OCI-LY1 (cell line): ENCODE measurements at regions not wholly inside any gene's neighbourhood (a gene's known extent, or its start where the extent isn't known, plus 50 kb on each side); places are given as distances from the start of the nearest gene placed in this dataset.

Experiments
- H2AFZ ChIP-seq: fragments of 200-600 bp; sonication (generic), shearing (Covaris generic); 2 replicates; pipeline ENCODE4 v1.6.0; 2014; ENCODE audit warnings: antibody characterized with exemption, mild to moderate bottlenecking, low read length
- H3F3A ChIP-seq: fragments of 200-600 bp; sonication (generic), shearing (Covaris generic); 2 replicates; pipeline ENCODE4 v1.6.0; 2014; ENCODE audit warnings: mild to moderate bottlenecking, antibody characterized with exemption, low read length, moderate library complexity; ENCODE audit not compliant: insufficient read depth
- H3K27ac ChIP-seq: fragments of 200-600 bp; sonication (generic); 2 replicates; pipeline ENCODE4 v1.5.1; 2014; ENCODE audit warnings: low read length, mixed run types, mild to moderate bottlenecking, low read depth; ENCODE audit not compliant: poor library complexity, severe bottlenecking
- H3K27me3 ChIP-seq: fragments of 200-600 bp; sonication (generic); 2 replicates; pipeline ENCODE4 v1.6.0; 2014; ENCODE audit warnings: antibody characterized with exemption, mild to moderate bottlenecking, low read length, moderate library complexity; ENCODE audit not compliant: insufficient read depth
- H3K36me3 ChIP-seq: fragments of 200-600 bp; sonication (generic); 2 replicates; pipeline ENCODE4 v1.6.1; 2014; ENCODE audit warnings: mild to moderate bottlenecking, antibody characterized with exemption, low read length, moderate library complexity, mixed read lengths; ENCODE audit not compliant: insufficient read depth
- H3K4me1 ChIP-seq: fragments of 200-600 bp; sonication (generic); 2 replicates; pipeline ENCODE4 v1.5.1; 2014; ENCODE audit warnings: mild to moderate bottlenecking, low read length, moderate library complexity; ENCODE audit not compliant: insufficient read depth, severe bottlenecking
- H3K4me2 ChIP-seq: fragments of 200-600 bp; sonication (generic), shearing (Covaris generic); 2 replicates; pipeline ENCODE4 v1.6.1; 2014; ENCODE audit warnings: low read length
- H3K4me3 ChIP-seq: fragments of 200-600 bp; sonication (generic); 2 replicates; pipeline ENCODE4 v1.5.1; 2014; ENCODE audit warnings: low read length, low read depth, mild to moderate bottlenecking, mixed read lengths; ENCODE audit not compliant: poor library complexity, severe bottlenecking
- H3K79me2 ChIP-seq: fragments of 200-600 bp; shearing (Covaris generic); 2 replicates; pipeline ENCODE4 v1.6.1; 2016; ENCODE audit warnings: mixed run types, low read length, mixed read lengths; ENCODE audit not compliant: insufficient read depth
- H3K9ac ChIP-seq: fragments of 200-600 bp; sonication (generic), shearing (Covaris generic); 2 replicates; pipeline ENCODE4 v1.6.1; 2014; ENCODE audit warnings: mild to moderate bottlenecking, low read length, mixed read lengths
- H3K9me2 ChIP-seq: fragments of 200-600 bp; sonication (generic), shearing (Covaris generic); 2 replicates; pipeline ENCODE4 v1.6.1; 2014; ENCODE audit warnings: low read depth, mild to moderate bottlenecking, low read length, mixed read lengths
- H3K9me3 ChIP-seq: fragments of 200-600 bp; shearing (Covaris generic); 2 replicates; pipeline ENCODE4 v1.6.1; 2014; ENCODE audit warnings: low read length, mixed read lengths
- H4K20me1 ChIP-seq: fragments of 200-600 bp; sonication (generic), shearing (Covaris generic); 2 replicates; pipeline ENCODE4 v1.6.0; 2016; ENCODE audit warnings: mild to moderate bottlenecking, low read length; ENCODE audit not compliant: insufficient read depth
- EZH2 ChIP-seq: fragments of 200-600 bp; sonication (generic), shearing (Covaris generic); IDR thresholded peaks from 2 replicates; pipeline ENCODE4 v1.8.0; 2017; ENCODE audit warnings: borderline replicate concordance, mixed run types, mild to moderate bottlenecking, antibody characterized with exemption, low read length, moderate library complexity, mixed read lengths
- TF ChIP-seq, protein P1 (sequence below): fragments of 200-600 bp; sonication (generic), shearing (Covaris generic); IDR thresholded peaks from 2 replicates; pipeline ENCODE4 v1.5.1; 2017; ENCODE audit warnings: mild to moderate bottlenecking, antibody characterized with exemption, low read length, moderate library complexity, mixed read lengths

- H3K9me2 ChIP-seq = no peaks in the 10 kb centered on the region
These were observed 103.2 kb downstream of the RIN2 start for GRCh38 chr20:19861147-19861759.

DNA sequence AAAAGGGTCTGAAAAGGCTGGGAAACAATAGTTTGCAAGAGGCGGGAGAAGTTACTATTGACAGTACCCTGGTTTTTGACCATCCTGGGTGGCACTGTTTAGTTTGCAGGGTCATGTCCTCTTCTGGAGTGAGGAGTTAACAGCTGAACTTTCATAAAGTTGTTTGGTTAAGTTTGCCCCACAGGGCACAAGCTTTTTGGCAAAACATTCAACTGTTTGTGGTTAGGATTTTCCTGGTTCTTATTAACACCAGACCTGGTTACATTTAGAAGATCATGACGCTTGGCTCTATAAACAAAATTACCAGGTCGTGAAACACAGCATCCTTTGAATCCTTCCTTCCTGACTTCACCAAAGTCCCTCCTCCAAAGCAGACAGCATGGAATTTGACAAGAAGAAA is 106.1 kb downstream of the RIN2 start:
- Histone ChIP-seq H3K9me2 (no peaks in the 10 kb centered on the region), H3K36me3 (no peaks in the 10 kb centered on the region), H3K4me1 (no peaks in the 10 kb centered on the region), H3K79me2 (no peaks in the 10 kb centered on the region), H3K9ac (no peak overlapping the region), H3F3A (no peaks in the 10 kb centered on the region), H3K4me2 (no peak overlapping the region), H2AFZ (no peak overlapping the region), H3K4me3 (no peak overlapping the region), H3K27ac (no peak overlapping the region), H4K20me1 (no peaks in the 10 kb centered on the region), H3K27me3 (0 out of 2 replicates have a peak, but pooled peaks cover 3% of the 10 kb centered on the region), H3K9me3 (no peaks in the 10 kb centered on the region)
- TF ChIP-seq, protein P1, sequence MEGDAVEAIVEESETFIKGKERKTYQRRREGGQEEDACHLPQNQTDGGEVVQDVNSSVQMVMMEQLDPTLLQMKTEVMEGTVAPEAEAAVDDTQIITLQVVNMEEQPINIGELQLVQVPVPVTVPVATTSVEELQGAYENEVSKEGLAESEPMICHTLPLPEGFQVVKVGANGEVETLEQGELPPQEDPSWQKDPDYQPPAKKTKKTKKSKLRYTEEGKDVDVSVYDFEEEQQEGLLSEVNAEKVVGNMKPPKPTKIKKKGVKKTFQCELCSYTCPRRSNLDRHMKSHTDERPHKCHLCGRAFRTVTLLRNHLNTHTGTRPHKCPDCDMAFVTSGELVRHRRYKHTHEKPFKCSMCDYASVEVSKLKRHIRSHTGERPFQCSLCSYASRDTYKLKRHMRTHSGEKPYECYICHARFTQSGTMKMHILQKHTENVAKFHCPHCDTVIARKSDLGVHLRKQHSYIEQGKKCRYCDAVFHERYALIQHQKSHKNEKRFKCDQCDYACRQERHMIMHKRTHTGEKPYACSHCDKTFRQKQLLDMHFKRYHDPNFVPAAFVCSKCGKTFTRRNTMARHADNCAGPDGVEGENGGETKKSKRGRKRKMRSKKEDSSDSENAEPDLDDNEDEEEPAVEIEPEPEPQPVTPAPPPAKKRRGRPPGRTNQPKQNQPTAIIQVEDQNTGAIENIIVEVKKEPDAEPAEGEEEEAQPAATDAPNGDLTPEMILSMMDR = no peak
- TF ChIP-seq EZH2 = no peak

More at GRCh38 chr20:19861147-19861759, 103.2 kb downstream of the RIN2 start:
- Histone ChIP-seq H3K36me3 (no peaks in the 10 kb centered on the region), H3K4me3 (no peak overlapping the region), H3F3A (no peaks in the 10 kb centered on the region), H2AFZ (no peak overlapping the region), H3K9me3 (no peaks in the 10 kb centered on the region), H3K9ac (no peak overlapping the region), H3K4me1 (no peaks in the 10 kb centered on the region), H3K4me2 (no peak overlapping the region), H3K79me2 (no peaks in the 10 kb centered on the region), H3K27ac (no peak overlapping the region), H4K20me1 (no peaks in the 10 kb centered on the region), H3K27me3 (0 out of 2 replicates have a peak, but pooled peaks cover 3% of the 10 kb centered on the region)
- TF ChIP-seq, protein P1 = no peak
- TF ChIP-seq EZH2 = no peak

DNA sequence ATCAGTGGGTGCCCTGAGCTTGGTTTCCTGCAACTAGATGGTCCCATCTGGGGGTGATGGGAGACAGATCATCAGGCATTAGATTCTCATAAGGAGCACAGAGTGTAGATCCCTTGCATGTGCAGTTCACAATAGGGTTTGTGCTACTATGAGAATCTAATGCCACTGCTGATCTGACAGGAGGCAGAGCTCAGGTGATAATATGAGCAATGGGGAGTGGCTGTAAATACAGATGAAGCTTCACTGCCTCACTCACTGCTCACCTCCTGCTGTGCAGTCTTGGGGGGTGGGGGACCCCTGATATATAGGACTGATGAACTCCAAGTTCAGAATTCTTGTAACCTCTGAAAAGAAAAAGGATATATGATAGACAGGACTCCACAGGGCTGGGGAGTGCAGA is 108.0 kb downstream of the RIN2 start:
- Histone ChIP-seq H3K9ac (no peak overlapping the region), H3K9me2 (no peaks in the 10 kb centered on the region), H3K4me1 (no peaks in the 10 kb centered on the region), H3K27me3 (0 out of 2 replicates have a peak, but pooled peaks cover 3% of the 10 kb centered on the region), H3K4me3 (no peak overlapping the region), H3F3A (no peaks in the 10 kb centered on the region), H3K27ac (no peak overlapping the region), H4K20me1 (no peaks in the 10 kb centered on the region), H3K4me2 (no peak overlapping the region), H2AFZ (no peak overlapping the region), H3K36me3 (no peaks in the 10 kb centered on the region), H3K79me2 (no peaks in the 10 kb centered on the region), H3K9me3 (no peaks in the 10 kb centered on the region)
- no peak for TF ChIP-seq EZH2
- TF ChIP-seq, protein P1 = no peak
